ENCODE measurements at regions not wholly inside any gene's neighbourhood (a gene's known extent, or its start where the extent isn't known, plus 50 kb on each side); places are given as distances from the start of the nearest gene placed in this dataset.

- TF ChIP-seq CTCF (IDR thresholded peaks at IDR 0.05; ENCODE audit: insufficient read depth, low read length, poor library complexity, severe bottlenecking) (no peak), EZH2phosphoT487 (conservative IDR thresholded peaks at IDR 0.05; ENCODE audit: low read length) (no peak)
Observed at GRCh38 chr9:4430432-4431261, 59.6 kb upstream of the SLC1A1 start.
